WERI-Rb-1 (cell line): ENCODE measurements at regions not wholly inside any gene's neighbourhood (a gene's known extent, or its start where the extent isn't known, plus 50 kb on each side); places are given as distances from the start of the nearest gene placed in this dataset.

ENCODE experiments used
- DNase-seq: peaks from one replicate; pipeline ENCODE4 v3.0.0-alpha.2; 2020
- H3K27ac ChIP-seq: fragments of 250-450 bp; sonication (Bioruptor Pico); 2 replicates; pipeline ENCODE4 v1.5.1; 2020; ENCODE audit warnings: mild to moderate bottlenecking, moderate library complexity
- H3K27me3 ChIP-seq: fragments of 250-450 bp; sonication (Bioruptor Pico); 2 replicates; pipeline ENCODE4 v1.5.1; 2021; ENCODE audit warnings: mild to moderate bottlenecking, low read depth, moderate library complexity; ENCODE audit not compliant: insufficient read depth, severe bottlenecking
- H3K36me3 ChIP-seq: fragments of 250-450 bp; sonication (Bioruptor Pico); 2 replicates; pipeline ENCODE4 v1.5.1; 2020; ENCODE audit warnings: mild to moderate bottlenecking, moderate library complexity
- H3K4me3 ChIP-seq: 2 replicates; pipeline ENCODE4 v1.5.1; 2011; ENCODE audit warnings: low read depth, mild to moderate bottlenecking, control low read depth, low read length
- H3K9me3 ChIP-seq: fragments of 250-450 bp; sonication (Bioruptor Pico); 2 replicates; pipeline ENCODE4 v1.5.1; 2021; ENCODE audit warnings: mild to moderate bottlenecking, moderate library complexity; ENCODE audit not compliant: severe bottlenecking
- TF ChIP-seq, protein P1 (sequence below): IDR thresholded peaks from 2 replicates; pipeline ENCODE4 v1.5.1; 2011; ENCODE audit warnings: low read depth, mild to moderate bottlenecking, control low read depth, inconsistent platforms, low read length

GRCh38 chr16:79751471-79752184 is 151.1 kb upstream of the MAF start:
- no peak for DNase-seq
- H3K27me3 ChIP-seq: peaks cover 43% of the 10 kb centered on the region
- TF ChIP-seq, protein P1, sequence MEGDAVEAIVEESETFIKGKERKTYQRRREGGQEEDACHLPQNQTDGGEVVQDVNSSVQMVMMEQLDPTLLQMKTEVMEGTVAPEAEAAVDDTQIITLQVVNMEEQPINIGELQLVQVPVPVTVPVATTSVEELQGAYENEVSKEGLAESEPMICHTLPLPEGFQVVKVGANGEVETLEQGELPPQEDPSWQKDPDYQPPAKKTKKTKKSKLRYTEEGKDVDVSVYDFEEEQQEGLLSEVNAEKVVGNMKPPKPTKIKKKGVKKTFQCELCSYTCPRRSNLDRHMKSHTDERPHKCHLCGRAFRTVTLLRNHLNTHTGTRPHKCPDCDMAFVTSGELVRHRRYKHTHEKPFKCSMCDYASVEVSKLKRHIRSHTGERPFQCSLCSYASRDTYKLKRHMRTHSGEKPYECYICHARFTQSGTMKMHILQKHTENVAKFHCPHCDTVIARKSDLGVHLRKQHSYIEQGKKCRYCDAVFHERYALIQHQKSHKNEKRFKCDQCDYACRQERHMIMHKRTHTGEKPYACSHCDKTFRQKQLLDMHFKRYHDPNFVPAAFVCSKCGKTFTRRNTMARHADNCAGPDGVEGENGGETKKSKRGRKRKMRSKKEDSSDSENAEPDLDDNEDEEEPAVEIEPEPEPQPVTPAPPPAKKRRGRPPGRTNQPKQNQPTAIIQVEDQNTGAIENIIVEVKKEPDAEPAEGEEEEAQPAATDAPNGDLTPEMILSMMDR: no peak

GRCh38 chr16:79750311-79750710 is 149.8 kb upstream of the MAF start:
- TF ChIP-seq, protein P1: no peak
- no peak overlapping the region for H3K27ac ChIP-seq
- DNase-seq: no peak
- no peak overlapping the region for H3K4me3 ChIP-seq
- no peaks in the 10 kb centered on the region for H3K9me3 ChIP-seq
- no peaks in the 10 kb centered on the region for H3K36me3 ChIP-seq
- H3K27me3 ChIP-seq: peaks cover 45% of the 10 kb centered on the region

More at GRCh38 chr16:79751471-79752184, 151.1 kb upstream of the MAF start:
- Histone ChIP-seq H3K36me3 (no peaks in the 10 kb centered on the region), H3K27ac (no peak overlapping the region), H3K4me3 (no peak overlapping the region), H3K9me3 (no peaks in the 10 kb centered on the region)

DNA sequence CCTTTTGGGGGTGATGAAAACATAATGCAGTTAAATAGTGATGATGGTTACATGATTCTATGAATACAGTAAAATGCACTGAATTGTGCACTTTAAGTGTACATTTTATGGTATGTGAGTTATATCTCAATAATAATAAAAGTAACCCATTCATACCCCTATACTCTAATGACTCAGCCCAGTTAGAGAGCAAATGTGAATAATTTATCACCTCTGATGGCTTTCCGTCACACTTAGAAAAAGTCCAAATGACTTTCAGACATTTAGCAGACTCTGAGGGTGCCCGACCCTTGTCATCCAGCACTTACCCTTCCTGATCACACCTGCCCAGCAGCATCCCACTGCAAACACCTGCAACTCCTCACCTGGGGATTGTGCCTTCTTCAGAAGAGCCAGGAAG is 148.1 kb upstream of the MAF start:
- H3K9me3 ChIP-seq: no peaks in the 10 kb centered on the region
- no peak overlapping the region for H3K4me3 ChIP-seq

DNA sequence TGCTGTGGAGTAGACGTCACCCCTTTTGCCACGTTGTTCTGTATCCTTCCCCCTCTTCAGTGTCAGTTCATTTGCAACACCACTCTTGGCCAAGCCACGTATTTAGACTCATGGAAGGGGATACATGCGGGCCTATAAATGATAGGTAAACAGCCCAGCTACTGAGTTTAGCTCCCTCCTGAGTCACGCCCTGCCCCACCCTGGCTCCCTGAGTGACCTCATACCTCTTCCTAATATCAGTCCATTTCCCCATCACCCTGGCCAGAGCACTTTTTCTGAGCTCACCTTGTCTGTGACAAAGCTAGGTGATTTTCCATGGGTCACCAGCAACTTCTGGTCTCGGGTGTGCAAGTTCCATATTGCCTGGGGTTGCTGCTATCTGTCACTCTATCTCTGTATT is 147.2 kb upstream of the MAF start:
- DNase-seq: no peak
- Histone ChIP-seq H3K27ac (no peak overlapping the region), H3K9me3 (no peaks in the 10 kb centered on the region), H3K36me3 (no peaks in the 10 kb centered on the region), H3K27me3 (peaks cover 48% of the 10 kb centered on the region), H3K4me3 (no peak overlapping the region)
- TF ChIP-seq, protein P1: no peak

More for the DNA sequence above, 148.1 kb upstream of the MAF start:
- Histone ChIP-seq H3K36me3 (no peaks in the 10 kb centered on the region), H3K27me3 (peaks cover 49% of the 10 kb centered on the region), H3K27ac (no peak overlapping the region)
- DNase-seq: no peak
- TF ChIP-seq, protein P1: no peak

- TF ChIP-seq, protein P1: no peak
- Histone ChIP-seq H3K9me3 (no peaks in the 10 kb centered on the region), H3K36me3 (no peaks in the 10 kb centered on the region), H3K4me3 (no peak overlapping the region), H3K27ac (no peak overlapping the region), H3K27me3 (peaks cover 38% of the 10 kb centered on the region)
- no peak for DNase-seq
Measured at GRCh38 chr16:79740252-79740651, 139.7 kb upstream of the MAF start.

GRCh38 chr16:79735271-79735670 is 134.7 kb upstream of the MAF start:
- Histone ChIP-seq H3K27ac (no peak overlapping the region), H3K36me3 (no peaks in the 10 kb centered on the region), H3K27me3 (peaks cover 45% of the 10 kb centered on the region), H3K9me3 (no peaks in the 10 kb centered on the region), H3K4me3 (no peak overlapping the region)
- no peak for DNase-seq
- TF ChIP-seq, protein P1: no peak
